GM21717 (cell line): ENCODE measurements at regions not wholly inside any gene's neighbourhood (a gene's known extent, or its start where the extent isn't known, plus 50 kb on each side); places are given as distances from the start of the nearest gene placed in this dataset.
"Not testable (repeated sequence)": the region's sequence is repeated elsewhere in the genome, so short reads cannot be mapped to it uniquely, and the experiment has no call there.

Experiments used
- ATAC-seq: cut with Tn5 transposase; IDR thresholded peaks from one replicate; pipeline ENCODE4 v1.9.1; 2021; ENCODE audit warnings: mild to moderate bottlenecking, moderate library complexity; ENCODE audit not compliant: unreplicated experiment

GRCh38 chr12:4193821-4194220 is 79.7 kb upstream of the CCND2 start:
- ATAC-seq = no peak

- ATAC-seq = no peak
These were observed 81.9 kb upstream of the CCND2 start for GRCh38 chr12:4191642-4192041.

GRCh38 chr12:4191149-4191548 is 82.4 kb upstream of the CCND2 start:
- no peak for ATAC-seq

GRCh38 chr12:4190366-4191063 is 83.0 kb upstream of the CCND2 start:
- no peak for ATAC-seq

- no peak for ATAC-seq
These were observed 83.8 kb upstream of the CCND2 start for GRCh38 chr12:4189721-4190120.

- ATAC-seq = no peak
These were observed 85.6 kb upstream of the CCND2 start for GRCh38 chr12:4187916-4188315.

- ATAC-seq = not testable (repeated sequence)
These were observed 86.2 kb upstream of the CCND2 start for GRCh38 chr12:4187315-4187714.

DNA sequence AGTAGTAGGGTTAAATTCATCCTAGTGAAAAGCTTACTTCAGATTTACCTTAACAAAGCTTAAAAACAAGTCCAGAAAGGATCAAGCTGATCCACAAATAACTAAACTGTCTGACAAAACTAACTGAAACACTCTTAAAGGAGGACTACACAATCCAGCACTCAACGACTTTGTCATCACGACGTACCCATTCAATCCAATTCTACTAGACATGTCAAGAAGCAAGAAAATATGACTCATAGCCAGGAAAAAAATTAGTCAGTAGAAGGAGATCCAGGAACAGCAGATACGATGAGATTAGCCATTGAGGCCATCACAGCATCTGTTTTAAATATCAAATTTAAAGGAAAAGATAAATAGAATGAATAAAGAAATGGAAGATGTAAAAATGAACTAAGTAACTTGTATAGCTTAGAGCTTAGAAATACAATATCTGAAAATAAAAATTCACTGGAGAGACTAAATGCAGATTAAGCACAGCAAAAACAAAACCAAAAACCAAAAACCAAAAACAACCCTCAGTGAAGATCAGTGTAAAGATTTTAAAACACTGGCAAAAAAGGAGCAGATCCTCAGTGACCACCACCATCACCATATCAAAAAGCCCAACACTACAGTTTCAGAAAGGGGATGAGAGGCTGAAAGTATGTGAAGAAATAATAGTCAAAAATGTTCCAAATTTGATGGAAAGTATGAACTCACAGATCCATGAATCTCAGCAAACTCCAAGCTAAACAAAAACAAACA is 95.0 kb upstream of the CCND2 start:
- no peak for ATAC-seq

DNA sequence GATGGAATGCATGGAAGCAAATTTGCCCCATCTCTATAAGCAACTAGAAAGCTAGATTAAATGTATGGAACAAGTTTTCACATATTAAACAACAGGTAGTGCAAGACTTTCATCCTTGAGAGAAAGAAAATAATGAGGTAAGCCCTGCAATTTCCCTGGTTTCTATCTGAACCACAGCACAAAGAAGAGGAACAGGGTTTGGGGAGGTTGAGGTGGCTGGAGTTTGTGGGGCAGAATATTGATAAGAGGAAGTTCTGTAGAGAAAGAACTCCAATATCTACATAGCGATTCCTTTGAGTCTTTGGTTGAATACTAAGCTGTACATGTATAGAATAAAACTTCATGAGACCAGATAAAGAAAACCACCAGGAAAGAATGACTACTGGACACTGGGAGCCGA is 96.3 kb upstream of the CCND2 start:
- ATAC-seq = no peak

- ATAC-seq = no peak
These were observed 97.4 kb upstream of the CCND2 start for GRCh38 chr12:4176168-4176567.

GRCh38 chr12:4174417-4174816 is 99.1 kb upstream of the CCND2 start:
- no peak for ATAC-seq

GRCh38 chr12:4172999-4173398 is 100.6 kb upstream of the CCND2 start:
- no peak for ATAC-seq

DNA sequence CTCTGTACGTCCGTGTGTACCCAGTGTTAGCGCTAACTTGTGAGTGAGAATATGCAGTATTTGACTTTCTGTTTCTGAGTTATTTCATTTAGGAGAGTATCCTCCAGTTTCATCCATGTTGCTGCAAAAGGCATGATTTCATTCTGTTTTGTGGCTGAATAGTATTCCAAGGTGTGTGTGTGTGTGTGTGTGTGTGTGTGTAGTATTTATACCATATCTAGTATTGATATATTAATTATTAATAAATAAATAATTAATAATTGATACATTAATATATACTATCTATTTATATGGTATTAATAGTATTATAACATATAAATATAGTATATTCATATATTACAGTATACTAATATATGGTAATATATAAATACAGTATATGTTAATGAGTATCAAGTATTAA is 101.8 kb upstream of the CCND2 start:
- ATAC-seq = no peak

DNA sequence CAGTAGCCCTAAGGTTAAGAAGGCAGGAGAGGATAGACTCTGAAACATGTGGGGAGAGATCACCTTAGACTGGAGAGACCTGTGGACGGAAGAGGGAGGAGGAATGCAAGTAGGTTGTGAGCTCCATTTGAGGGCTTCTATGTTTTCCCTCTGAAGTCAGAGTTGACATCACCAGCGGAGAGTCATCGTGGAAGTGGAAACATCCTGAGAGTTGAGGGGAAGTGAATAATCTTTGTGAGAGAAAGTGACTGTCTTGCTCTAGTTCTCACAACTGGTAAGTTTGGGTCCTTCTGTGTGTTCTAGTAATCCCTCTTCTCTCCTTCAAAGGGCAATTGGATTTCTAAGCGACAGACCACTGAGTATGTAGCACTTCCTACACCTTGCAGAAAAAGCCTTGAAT is 103.6 kb upstream of the CCND2 start:
- ATAC-seq = no peak

- no peak for ATAC-seq
These were observed 104.0 kb upstream of the CCND2 start for GRCh38 chr12:4169531-4169930.

GRCh38 chr12:4168036-4168435 is 105.5 kb upstream of the CCND2 start:
- no peak for ATAC-seq

- peak; percentile 51 for ATAC-seq
These were observed 108.7 kb upstream of the CCND2 start for GRCh38 chr12:4164559-4165558.

GRCh38 chr12:4164188-4164558 is 109.4 kb upstream of the CCND2 start:
- no peak for ATAC-seq

GRCh38 chr12:4161718-4162117 is 111.8 kb upstream of the CCND2 start:
- ATAC-seq = no peak

DNA sequence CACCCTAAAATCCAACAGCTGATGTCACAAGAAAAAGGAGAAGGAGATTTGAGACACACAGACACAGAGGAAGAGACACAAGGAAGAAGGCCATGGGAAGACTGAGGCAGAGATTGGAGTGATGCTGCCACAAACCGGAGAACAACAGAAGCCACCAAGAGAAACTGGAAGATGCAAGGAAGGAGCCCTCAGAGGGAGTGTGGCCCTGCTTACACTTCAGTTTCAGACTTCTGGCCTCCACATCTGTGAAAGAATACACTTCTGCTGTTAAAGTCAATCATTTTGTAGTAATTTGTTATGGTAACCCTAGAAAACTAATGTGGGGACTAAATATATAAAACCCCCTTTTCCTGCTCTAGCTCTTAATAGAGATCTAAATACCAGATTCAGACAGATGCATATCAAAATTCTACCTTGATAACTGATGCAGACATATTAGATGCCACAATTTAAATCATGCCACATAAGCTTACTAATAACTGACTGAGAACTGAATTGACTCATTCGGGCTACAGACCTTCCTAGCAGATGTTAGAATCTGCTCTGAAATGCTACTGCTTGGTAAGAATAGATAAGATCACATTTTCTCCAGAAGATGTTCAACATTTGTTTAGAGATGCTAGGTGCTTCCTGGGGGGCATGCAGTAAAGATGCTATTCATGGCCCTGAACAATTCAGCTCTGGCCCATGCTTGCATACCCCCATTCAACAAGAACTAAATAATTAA is 113.1 kb upstream of the CCND2 start:
- ATAC-seq = no peak

DNA sequence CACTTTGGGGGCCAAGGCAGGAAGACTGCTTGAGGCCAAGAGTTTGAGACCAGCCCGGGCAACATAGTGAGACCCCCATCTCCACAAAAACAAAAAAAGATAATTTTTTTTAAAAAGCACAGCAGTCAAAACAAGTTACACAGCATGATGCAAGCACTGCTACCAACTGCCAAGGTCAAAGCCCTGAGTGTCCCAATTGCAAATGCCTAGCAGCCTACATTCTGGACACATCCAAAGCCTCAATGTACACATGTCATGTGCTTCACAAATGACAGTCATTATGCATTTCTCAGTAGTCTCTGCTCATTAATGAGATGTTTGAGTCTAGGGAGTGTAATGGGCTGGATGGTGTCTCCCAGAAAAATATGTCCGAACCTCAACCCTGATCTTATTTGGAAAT is 113.7 kb upstream of the CCND2 start:
- no peak for ATAC-seq
